ENCODE measurements at regions not wholly inside any gene's neighbourhood (a gene's known extent, or its start where the extent isn't known, plus 50 kb on each side); places are given as distances from the start of the nearest gene placed in this dataset.

- H3K9ac ChIP-seq (replicated peaks; ENCODE audit: extremely low read depth, insufficient read depth, low read length): no peak overlapping the region
- dilution Hi-C loops (cut with MboI; ENCODE audit: extremely low pct_ligation_motif_present, low sequenced_read_pairs) (no loop called here), intact Hi-C loops (cut with micrococcal nuclease) (no loop called here)
- FAIRE-seq (no peak), DNase-seq (ENCODE audit: low read depth, low spot score) (no peak)
- no peak overlapping the region for H3K27ac ChIP-seq (ENCODE audit: insufficient read depth, low read depth, low read length)
- H3K27me3 ChIP-seq (ENCODE audit: control insufficient read depth in 2 of 2, insufficient read depth in 2 of 2, low read length in 2 of 2): no peaks in the 10 kb centered on the region
- no peak overlapping the region for H3K4me2 ChIP-seq (ENCODE audit: insufficient read depth, low read length)
- H4K20me1 ChIP-seq (replicated peaks; ENCODE audit: control insufficient read depth, extremely low read depth, insufficient read depth, low read length): no peaks in the 10 kb centered on the region
- BruUV-seq (replicated peaks): no TSS peak
- no peak overlapping the region for H2AFZ ChIP-seq (ENCODE audit: low read depth, low read length)
- peaks cover 4% of the 10 kb centered on the region for H3K9me3 ChIP-seq (replicated peaks; ENCODE audit: control insufficient read depth, insufficient read depth, low read length)
- no peaks in the 10 kb centered on the region for H3K79me2 ChIP-seq (ENCODE audit: control insufficient read depth, insufficient read depth, low read length)
- H3K9me1 ChIP-seq (replicated peaks; ENCODE audit: control insufficient read depth, extremely low read depth, insufficient read depth, low read length): no peaks in the 10 kb centered on the region
- H3K4me3 ChIP-seq (replicated peaks in 1 of 3; ENCODE audit: insufficient read depth in 1 of 3, low read depth in 1 of 3, low read length in 3 of 3): no peak overlapping the region
- H3K4me1 ChIP-seq (ENCODE audit: control insufficient read depth, extremely low read depth, insufficient read depth, low read length): no peaks in the 10 kb centered on the region
- no peaks in the 10 kb centered on the region for H3K36me3 ChIP-seq (ENCODE audit: control insufficient read depth in 2 of 2, extremely low read depth in 1 of 2, insufficient read depth in 2 of 2, low read length in 2 of 2)
- no peak for TF ChIP-seq POLR2A (IDR thresholded peaks at IDR 0.05; ENCODE audit: low read depth, low read length)
- no peak for TF ChIP-seq GATA2 (IDR thresholded peaks at IDR 0.05; ENCODE audit: insufficient read depth, insufficient read length, low read depth, low read length)
- no peak for TF ChIP-seq CTCF (IDR thresholded peaks at IDR 0.05; ENCODE audit: extremely low read depth in 1 of 2, insufficient read depth in 1 of 2, low read depth in 1 of 2, low read length in 2 of 2)
- TF ChIP-seq FOS (IDR thresholded peaks at IDR 0.05; ENCODE audit: borderline replicate concordance, insufficient read depth, low read length): no peak
- no peak for TF ChIP-seq POLR2AphosphoS5 (IDR thresholded peaks at IDR 0.05; ENCODE audit: insufficient read depth, low read depth, low read length)
- no peak for TF ChIP-seq EZH2 (IDR thresholded peaks at IDR 0.05; ENCODE audit: borderline replicate concordance, low read depth, low read length, severe bottlenecking)
- no peak for TF ChIP-seq MAX (IDR thresholded peaks at IDR 0.05; ENCODE audit: insufficient read depth, insufficient read length)
- no peak for TF ChIP-seq MYC (IDR thresholded peaks at IDR 0.05; ENCODE audit: low read depth, low read length)
- ChIA-PET POLR2A (no interaction called here), CTCF (no interaction called here)
Measured at GRCh38 chr10:18968159-18968558, 80.4 kb upstream of the MALRD1 start.
